ENCODE measurements at regions not wholly inside any gene's neighbourhood (a gene's known extent, or its start where the extent isn't known, plus 50 kb on each side); places are given as distances from the start of the nearest gene placed in this dataset.

GRCh38 chr2:147173798-147174197 is 671.0 kb upstream of the ACVR2A start:
- no peak for TF ChIP-seq TOX (CRISPR knock-in tag; IDR thresholded peaks at IDR 0.05; ENCODE audit: borderline replicate concordance)
- TF ChIP-seq TSHZ2 (CRISPR knock-in tag; IDR thresholded peaks at IDR 0.05): no peak
- no peak for TF ChIP-seq PPARA (CRISPR knock-in tag; IDR thresholded peaks at IDR 0.05; ENCODE audit: borderline replicate concordance)
- TF ChIP-seq GLIS3 (CRISPR knock-in tag; IDR thresholded peaks at IDR 0.05): no peak
- TF ChIP-seq PATZ1 (CRISPR knock-in tag; IDR thresholded peaks at IDR 0.05; ENCODE audit: borderline replicate concordance): no peak
- no peak for TF ChIP-seq ARNTL (CRISPR knock-in tag; IDR thresholded peaks at IDR 0.05; ENCODE audit: borderline replicate concordance, low read depth)
- no peak for TF ChIP-seq ZNF70 (CRISPR knock-in tag; IDR thresholded peaks at IDR 0.05)
- TF ChIP-seq RARB (CRISPR knock-in tag; IDR thresholded peaks at IDR 0.05): no peak
- no peak for TF ChIP-seq ZFP30 (CRISPR knock-in tag; IDR thresholded peaks at IDR 0.05)
